GM21423 (cell line): ENCODE measurements at regions not wholly inside any gene's neighbourhood (a gene's known extent, or its start where the extent isn't known, plus 50 kb on each side); places are given as distances from the start of the nearest gene placed in this dataset.
"Not testable (repeated sequence)": the region's sequence is repeated elsewhere in the genome, so short reads cannot be mapped to it uniquely, and the experiment has no call there.

Experiments
- ATAC-seq: cut with Tn5 transposase; IDR thresholded peaks from one replicate; pipeline ENCODE4 v1.9.1; 2021; ENCODE audit warnings: mild to moderate bottlenecking, moderate library complexity; ENCODE audit not compliant: unreplicated experiment

DNA sequence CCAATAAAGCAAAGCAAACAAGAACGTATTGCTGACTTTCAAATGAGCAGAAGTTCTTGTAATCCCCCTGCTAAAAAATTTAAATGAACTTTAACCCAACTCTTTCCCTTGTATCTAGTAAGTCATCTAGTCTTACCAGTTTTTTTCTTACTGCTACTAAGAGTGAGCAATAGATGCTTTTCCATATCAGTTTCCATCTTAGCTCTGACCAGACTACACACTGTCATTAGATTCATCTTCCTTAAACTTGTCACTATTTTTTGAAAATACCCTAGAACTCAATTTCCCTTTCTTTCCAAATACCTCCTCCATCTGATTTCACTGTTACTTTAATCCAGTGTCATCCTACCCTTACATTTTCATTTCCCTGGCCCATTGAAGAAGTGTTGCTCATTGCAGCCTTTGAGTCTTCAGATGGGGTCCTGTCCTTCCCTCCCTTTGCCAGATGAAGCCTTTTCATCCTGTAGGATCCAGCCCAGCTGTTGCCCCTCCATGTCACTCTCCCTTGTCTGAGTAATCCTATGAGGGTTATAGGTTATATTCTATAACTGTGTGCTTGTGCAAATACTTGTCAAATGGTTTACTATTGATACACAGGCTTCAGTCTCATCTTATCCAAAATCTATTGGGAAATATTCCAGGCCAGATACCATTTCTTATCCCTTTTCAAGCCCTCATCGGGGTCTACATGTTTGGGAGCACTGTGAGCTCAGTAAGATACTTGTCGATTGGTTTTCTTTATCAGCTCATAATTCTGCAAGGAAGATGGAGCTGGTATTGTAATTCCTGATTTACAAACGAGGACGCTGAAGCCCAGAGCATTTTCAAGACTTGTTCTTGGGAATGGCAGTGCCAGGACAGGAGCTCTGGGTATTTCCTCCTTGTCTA lies 51.5 kb upstream of the ITGB1 start:
- no peak for ATAC-seq

DNA sequence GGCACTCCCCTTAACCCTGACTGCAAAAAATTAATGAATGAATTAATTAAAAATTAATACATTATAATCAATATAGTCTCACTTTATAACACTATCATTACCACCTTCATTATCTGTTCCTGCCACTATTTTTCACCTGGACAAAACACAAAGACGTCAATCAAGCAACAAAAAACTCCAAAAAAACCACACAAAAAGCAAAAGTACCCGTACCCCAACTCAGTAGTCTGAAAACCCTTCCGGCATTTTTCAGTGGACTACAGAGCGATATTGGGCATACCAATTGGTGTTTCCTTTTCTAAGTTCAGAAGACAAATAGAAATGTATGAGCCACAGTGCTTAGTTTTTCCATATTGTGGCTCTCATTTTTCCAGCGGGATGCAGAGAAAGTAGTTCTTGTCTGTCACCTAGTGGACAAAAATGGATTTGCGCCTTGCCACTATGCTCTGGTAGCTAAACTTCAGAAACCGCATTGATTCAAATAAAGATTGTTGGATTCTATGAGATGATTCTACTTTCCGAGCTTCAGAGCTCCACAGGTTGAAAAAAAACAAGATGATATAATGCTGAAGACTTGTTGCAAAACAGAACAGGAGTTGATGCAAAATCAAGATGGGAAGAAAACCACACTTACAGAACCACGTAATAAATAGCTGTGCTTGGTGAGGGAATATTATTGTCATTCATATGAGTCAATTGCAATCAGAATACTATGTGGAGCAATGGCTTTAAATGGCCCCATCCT lies 50.6 kb upstream of the ITGB1 start:
- ATAC-seq, result no peak

- ATAC-seq, result not testable (repeated sequence)
Measured at GRCh38 chr10:33007731-33008381, 49.8 kb upstream of the ITGB1 start.
